ENCODE measurements at regions not wholly inside any gene's neighbourhood (a gene's known extent, or its start where the extent isn't known, plus 50 kb on each side); places are given as distances from the start of the nearest gene placed in this dataset.
"Not testable (repeated sequence)": the region's sequence is repeated elsewhere in the genome, so short reads cannot be mapped to it uniquely, and the experiment has no call there.

DNA sequence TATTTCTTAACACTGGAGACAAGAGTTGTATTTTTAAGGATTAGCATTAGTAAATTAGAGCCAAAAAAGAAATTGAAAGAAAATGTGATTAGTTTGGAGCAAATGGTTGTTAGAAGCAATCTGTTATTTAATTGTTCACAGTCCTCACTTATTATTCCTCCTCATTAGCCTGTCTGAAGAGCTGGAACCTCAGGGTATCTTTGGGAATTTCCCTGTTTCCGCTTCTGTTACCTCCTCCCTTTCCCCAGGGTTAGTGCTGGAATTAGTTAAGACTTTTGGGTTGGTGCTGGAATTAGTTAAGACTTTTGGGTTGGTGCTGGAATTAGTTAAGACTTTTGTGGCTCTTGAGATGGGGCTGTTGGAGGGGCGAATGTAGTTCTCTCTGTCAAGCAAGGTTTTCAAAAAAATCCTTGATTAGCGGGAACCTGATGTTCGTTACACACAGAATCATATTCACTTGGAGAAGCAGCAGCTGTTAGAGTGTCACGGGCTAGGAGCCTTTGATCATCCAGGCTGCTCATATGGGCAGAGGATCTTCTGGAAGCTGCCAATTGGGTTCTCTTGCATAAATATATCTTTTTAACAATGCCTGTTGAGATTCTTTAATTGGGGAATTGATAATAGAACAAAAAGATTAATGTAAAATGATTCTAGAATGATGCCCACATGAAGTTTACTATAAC, 251.0 kb upstream of the NPSR1 start:
- no peak for DNase-seq

DNA sequence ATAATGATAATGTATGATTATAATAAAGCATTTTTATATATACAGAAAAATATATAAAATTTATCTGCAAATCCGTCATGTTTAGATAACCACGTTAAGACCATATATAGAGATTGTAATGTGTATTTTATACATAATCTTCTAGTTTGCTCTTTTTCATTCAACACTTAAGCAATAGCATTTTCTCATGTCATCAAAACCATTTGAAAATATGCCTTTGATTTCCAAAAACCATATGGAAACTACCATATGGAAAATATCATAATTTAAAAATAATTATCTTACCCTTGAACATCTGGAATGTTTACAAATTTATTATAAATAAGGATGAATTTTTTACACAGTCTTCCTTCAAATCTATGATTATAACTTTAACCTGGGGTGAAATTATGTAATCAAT, 250.4 kb upstream of the NPSR1 start:
- DNase-seq, result no peak

DNA sequence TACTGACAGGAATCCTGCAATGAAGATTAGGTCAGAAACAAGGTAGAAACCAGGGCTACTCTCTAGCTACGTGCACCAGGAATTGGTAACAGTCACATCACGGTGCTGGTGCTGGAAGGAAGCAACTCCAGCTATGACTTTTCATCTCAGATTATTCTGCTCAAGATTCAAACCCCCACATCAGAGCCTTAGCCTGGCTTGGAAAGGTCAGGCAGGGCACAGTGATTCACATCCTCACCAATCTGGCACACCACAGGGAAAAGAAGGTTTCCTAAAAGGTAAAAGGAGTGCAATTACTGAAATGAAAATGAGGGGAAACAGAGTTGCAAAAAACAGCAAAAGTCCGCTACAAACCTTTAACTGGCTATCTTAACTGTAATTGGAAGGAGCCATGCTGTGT, 240.2 kb upstream of the NPSR1 start:
- DNase-seq, result no peak

- no peak for DNase-seq
Observed at GRCh38 chr7:34421526-34421925, 236.5 kb upstream of the NPSR1 start.

GRCh38 chr7:34425194-34425593, 232.8 kb upstream of the NPSR1 start:
- no peak for DNase-seq

DNA sequence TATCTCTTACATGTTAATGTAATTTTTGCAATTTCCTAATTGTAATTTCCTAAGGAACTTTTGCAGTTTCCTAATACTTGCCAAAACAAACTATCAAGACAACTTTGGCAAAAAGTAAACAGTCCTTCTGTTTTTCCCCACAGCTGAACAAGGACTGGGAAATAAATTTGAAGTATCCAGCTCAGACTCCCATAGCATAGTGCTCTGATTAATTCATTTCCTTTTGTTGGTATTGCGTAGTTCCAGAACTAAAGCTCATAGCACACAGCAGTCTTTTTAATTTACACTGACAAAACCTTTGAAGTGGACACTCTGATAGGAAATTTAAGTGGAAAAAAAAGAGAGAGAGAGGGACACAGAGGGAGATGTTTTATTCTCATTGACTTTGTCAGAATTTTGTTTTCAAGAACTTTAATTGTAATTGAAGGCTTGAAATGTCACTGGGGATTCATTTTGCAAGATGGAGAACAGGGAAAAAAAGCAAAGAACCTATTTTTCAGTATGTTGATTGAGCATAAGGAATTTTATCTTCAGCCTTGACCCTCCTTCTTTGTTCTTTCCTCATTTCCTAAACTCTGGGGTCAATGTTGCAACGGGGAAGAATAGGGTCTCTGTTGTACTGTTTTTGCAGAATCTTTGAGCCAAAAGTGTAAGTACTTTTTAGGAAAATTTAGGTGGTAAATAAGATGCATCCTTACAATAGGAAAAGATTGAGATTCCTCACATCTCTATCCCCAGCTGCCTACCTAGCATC, 232.2 kb upstream of the NPSR1 start:
- no peak for DNase-seq

DNA sequence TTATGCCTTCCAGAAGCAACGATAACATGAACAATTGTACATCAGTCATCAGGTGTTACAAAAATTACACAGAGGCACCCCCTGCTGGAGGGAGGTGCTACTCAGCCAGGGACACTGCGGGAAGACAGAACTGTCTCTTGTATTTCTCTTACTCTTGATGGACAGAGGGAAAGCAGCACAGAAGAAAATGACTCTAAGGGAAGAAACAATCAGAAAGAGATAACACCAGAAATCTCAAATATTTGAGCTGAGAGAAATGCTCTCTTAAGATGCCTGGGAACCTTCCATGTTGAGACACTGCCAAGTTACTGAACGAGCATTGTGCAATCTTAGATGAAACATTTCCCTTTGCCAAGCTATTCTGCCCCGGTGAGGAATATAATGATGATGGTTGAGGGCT, 227.6 kb upstream of the NPSR1 start:
- no peak for DNase-seq

DNA sequence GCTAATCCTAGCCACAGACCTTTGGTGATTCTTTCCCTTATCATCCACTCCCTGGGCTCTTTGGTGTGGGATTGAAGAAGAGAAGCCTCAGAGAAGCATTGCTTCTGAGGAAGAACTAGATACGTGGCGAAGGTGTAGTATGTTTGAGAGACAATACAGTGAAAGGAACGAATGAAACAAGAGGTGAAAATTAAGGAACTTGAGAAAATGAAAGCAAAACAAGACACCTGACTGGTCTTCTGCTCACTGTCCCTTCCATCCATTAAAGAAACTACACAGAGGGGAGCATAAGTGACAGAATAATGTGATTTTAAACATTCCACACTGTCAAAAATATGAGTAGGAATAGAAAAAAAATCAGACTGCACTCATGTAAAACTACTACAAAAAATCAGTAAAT, 219.6 kb upstream of the NPSR1 start:
- no peak for DNase-seq

- DNase-seq, result no peak
Observed at GRCh38 chr7:34445653-34446052, 212.4 kb upstream of the NPSR1 start.

- DNase-seq, result not testable (repeated sequence)
Observed at GRCh38 chr7:34448531-34448930, 209.5 kb upstream of the NPSR1 start.

GRCh38 chr7:34449765-34450164, 208.3 kb upstream of the NPSR1 start:
- DNase-seq, result no peak

DNA sequence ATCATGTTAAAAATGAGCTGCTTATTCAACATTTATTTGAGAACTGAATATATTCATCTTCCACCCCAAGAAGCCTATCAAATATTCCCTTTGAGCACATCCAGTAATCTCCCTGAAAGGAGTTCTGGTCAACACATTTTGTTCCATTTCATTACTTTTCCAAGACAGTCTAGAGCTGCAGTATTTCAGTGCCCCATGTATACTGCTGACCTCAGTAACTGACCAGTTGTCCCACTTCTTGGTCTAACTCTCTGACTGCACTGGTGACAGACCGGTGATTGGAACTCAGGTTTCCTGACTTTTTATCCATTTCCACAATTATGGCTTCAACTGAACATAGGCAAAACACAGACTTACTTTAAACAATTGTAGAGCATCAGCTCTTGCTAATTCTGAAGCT, 206.8 kb upstream of the NPSR1 start:
- DNase-seq, result no peak

GRCh38 chr7:34451923-34452322, 206.1 kb upstream of the NPSR1 start:
- DNase-seq, result no peak

DNA sequence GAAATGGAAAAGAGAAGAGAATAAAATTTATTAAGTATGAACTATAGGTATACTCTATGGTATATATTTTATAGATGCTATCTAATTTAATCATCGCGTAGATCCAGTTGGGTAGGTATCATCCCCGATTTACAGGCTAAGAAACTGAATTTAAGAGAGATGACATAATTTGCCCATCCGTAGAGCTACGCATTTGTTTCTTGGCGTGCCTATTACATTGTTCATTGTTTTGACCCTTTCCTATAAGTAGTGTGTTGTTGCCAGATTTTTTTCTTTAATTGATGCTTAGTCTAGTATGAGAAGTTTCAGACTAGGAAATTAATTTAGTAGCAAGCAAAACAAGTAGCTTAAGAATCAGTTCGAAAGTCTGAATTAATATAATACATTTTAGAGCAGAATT, 205.7 kb upstream of the NPSR1 start:
- no peak for DNase-seq

GRCh38 chr7:34453150-34453549, 204.9 kb upstream of the NPSR1 start:
- no peak for DNase-seq

GRCh38 chr7:34454381-34454780, 203.6 kb upstream of the NPSR1 start:
- no peak for DNase-seq

DNA sequence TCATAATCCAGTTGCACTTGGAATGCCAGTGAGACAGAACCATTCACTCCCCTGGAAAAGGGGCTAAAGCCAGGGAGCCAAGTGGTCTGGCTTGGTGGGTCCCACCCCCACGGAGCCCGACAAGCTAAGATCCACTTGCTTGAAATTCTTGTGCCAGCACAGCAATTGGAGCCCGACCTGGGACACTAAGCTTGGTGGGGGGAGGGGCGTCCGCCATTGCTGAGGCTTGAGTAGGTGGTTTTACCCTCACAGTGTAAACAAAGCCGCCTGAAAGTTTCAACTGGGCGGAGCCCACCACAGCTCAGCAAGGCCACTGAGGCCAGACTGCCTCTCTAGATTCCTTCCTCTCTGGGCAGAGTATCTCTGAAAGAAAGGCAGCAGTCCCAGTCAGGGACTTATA, 200.7 kb upstream of the NPSR1 start:
- DNase-seq, result no peak

DNA sequence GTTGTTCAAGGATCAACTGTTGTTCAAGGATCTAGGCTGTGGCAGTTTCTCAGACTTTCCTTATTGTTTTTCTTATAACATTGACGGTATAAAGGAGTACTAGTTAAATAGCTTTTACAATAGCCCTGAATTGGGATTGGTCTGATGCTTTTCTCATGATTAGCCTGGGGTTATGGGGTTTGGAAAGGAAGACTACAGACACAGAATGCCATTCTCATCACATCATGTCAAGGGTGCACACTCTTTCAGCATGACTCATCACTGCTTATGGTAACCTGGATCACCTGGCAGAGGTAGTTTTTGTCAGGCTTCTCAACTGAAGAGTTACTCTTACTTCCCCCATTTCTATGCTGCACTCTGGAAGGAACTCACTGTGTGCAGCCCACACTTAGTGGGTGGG, 194.2 kb upstream of the NPSR1 start:
- DNase-seq, result no peak

DNA sequence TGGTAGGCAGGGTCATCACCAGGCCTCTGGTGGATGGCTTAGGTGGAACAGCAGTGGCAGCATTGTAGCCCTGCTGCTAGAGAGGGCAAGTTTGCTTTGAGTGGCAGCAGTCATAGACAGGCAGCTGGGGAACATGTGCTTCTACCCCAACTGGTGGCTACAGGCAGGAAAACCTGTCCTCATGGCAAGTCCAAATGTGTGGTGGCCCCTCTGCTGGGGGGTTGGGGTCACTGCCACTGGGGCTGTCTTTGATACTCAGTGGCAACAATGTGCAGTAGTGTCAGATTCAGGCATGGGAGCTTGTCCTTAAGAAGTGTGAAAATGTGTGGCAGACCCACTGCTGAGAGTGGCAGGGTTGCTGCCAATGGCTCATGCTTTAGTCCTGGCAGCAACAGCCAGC, 186.2 kb upstream of the NPSR1 start:
- no peak for DNase-seq

- DNase-seq, result no peak
Observed at GRCh38 chr7:34486371-34486770, 171.6 kb upstream of the NPSR1 start.

DNA sequence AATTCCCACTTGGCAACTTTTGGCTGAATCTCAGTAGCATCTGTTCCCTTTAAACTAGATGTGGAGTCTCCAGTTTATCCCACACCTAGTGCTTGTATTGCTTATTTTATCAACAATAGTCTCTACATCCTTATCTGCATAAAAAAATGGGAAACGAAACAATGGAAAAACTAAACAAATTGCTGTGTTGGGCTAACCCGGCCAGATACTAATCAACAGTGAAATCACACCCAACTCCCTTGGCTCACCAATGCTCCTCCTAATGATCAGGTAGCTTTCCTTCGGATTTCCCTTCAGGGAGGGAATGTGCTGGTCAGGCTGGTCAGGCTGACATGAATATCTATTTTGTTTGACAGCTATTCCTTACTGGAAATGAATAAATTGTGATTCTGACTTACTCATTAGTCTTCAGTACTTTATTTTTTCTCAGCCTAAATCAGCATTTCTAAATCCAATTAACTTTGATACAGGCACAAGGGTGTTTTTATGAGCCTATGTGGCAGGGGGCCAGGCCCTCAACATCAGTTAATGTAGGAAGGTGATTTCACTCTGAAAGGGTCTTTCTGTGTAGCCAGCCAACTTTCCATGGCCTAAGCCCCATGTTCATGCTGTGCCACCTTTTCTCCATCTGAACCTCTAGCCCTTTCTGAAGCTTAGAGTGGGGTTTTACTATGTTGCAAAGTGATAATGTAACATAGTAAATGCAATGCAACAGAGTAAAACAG, 170.5 kb upstream of the NPSR1 start:
- DNase-seq, result no peak

- DNase-seq, result no peak
Observed at GRCh38 chr7:34488766-34489165, 169.3 kb upstream of the NPSR1 start.

DNA sequence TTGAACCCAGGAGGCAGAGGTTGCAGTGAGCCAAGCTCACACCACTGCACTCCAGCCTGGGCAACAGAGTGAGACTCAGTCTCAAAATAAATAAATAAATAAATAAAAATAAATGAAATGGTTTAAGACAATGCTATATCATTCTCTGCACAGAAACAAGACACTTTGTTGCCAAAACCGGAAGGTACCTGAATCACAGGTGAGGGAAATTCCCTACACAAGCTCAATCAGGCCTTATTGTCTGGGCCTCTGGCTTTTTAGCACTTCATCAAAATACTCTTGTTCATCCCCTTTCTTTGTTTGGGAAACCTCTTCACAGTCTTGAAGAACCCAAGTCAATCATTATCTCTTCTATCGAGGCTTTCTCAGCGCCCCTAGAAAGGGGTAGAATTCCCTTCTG, 166.1 kb upstream of the NPSR1 start:
- DNase-seq, result no peak

DNA sequence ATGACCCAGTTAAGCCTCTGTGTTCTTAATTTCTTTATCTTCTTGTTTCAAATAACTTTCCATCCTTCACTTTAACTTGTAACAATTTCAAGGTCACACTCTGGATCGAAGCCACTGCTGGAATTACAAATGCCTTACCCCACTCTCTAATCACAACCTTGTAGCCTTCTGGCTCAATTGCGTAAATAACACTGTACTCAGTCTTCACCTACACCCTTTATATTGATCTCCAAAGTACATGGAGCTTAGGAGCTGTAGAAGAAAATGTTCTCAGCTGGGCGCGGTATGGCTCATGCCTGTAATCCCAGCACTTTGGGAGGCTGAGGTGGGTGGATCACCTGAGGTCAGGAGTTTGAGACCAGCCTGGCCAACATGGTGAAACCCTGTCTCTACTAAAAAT, 164.3 kb upstream of the NPSR1 start:
- no peak for DNase-seq

Data from inflammatory macrophage treated with lipopolysaccharide for 1 hour (primary cell).